K562 (cell line): ENCODE measurements at regions not wholly inside any gene's neighbourhood (a gene's known extent, or its start where the extent isn't known, plus 50 kb on each side); places are given as distances from the start of the nearest gene placed in this dataset.

Experiments used
- EZH2 ChIP-seq: IDR thresholded peaks from 2 replicates; pipeline ENCODE4 v1.6.1; 2012; ENCODE audit warnings: low read depth, mild to moderate bottlenecking, inconsistent platforms, low read length, borderline replicate concordance
- HDAC1 ChIP-seq, 2 experiments: fragments of 450-650 bp; IDR thresholded peaks; 2 replicates each; pipeline ENCODE4 v1.6.1; 2016 to 2017; ENCODE audit warnings: inconsistent platforms in 1 of 2, mild to moderate bottlenecking in 1 of 2, moderate library complexity in 1 of 2
- IRF2 ChIP-seq: sonication (generic); formaldehyde crosslinking; IDR thresholded peaks from 2 replicates; pipeline ENCODE4 v1.8.1; 2022; ENCODE audit warnings: mild to moderate bottlenecking, missing genetic modification reagents
- MCM3 ChIP-seq: fragments of 450-650 bp; IDR thresholded peaks from 2 replicates; pipeline ENCODE4 v1.6.1; 2016
- MIER1 ChIP-seq: fragments of 450-650 bp; IDR thresholded peaks from 2 replicates; pipeline ENCODE4 v1.6.1; 2016; ENCODE audit warnings: antibody characterized with exemption, mild to moderate bottlenecking, low read depth
- XRCC4 ChIP-seq: IDR thresholded peaks from one replicate; pipeline ENCODE4 v1.6.1; 2011; ENCODE audit not compliant: insufficient read depth, insufficient read length; ENCODE audit errors: extremely low read depth
- ZFP36 ChIP-seq: fragments of 150-350 bp; IDR thresholded peaks from 2 replicates; pipeline ENCODE4 v1.6.1; 2018; ENCODE audit warnings: low read length, low read depth; ENCODE audit not compliant: partially characterized antibody
- TF ChIP-seq, protein P1 (sequence below), 2 experiments: fragments of 450-650 bp; IDR thresholded peaks; 2 replicates each; pipeline ENCODE4 v1.6.1; 2016; ENCODE audit warnings: mild to moderate bottlenecking in 2 of 2, borderline replicate concordance in 1 of 2, low read depth in 1 of 2, moderate library complexity in 1 of 2

DNA sequence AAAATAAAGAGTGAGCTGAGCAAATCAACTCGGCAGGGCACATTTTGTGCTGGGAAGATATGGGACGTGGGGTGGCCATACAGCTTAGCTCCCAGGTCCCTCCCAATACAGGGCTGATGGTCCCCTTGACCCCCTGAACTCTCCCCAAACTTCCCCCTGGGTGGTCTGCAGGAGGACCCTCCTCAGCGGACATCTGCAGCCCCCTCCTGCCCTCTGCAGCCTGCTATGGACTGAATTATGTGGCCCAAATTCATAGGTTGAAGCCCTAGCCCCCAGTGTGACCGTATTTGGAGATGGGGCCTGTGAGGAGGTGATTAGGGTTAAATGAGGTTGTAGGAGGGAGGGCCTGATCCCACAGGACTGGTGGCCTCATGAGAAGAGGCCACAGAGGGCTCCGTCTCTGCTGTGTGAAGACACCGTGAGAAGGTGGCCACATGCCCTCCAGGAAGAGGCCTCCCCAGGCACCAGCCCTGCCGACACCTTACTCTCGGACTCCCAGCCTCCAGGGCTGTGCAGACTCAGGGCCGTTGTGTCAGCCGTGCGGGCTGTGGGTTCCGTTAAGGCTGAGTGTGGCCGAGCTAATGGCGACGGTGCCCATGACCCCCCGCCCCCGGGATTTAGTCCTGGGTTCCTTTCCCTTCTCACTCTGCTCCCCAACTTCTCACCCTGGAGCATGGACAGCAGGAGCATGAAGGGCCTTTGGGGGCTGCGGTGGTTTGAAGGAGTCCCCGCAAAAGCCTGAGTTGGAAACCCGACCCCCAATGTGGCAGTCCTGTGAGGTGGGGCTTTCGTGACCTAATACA is 1042.8 kb downstream of the BRD1 start (continued):
- TF ChIP-seq, protein P1, sequence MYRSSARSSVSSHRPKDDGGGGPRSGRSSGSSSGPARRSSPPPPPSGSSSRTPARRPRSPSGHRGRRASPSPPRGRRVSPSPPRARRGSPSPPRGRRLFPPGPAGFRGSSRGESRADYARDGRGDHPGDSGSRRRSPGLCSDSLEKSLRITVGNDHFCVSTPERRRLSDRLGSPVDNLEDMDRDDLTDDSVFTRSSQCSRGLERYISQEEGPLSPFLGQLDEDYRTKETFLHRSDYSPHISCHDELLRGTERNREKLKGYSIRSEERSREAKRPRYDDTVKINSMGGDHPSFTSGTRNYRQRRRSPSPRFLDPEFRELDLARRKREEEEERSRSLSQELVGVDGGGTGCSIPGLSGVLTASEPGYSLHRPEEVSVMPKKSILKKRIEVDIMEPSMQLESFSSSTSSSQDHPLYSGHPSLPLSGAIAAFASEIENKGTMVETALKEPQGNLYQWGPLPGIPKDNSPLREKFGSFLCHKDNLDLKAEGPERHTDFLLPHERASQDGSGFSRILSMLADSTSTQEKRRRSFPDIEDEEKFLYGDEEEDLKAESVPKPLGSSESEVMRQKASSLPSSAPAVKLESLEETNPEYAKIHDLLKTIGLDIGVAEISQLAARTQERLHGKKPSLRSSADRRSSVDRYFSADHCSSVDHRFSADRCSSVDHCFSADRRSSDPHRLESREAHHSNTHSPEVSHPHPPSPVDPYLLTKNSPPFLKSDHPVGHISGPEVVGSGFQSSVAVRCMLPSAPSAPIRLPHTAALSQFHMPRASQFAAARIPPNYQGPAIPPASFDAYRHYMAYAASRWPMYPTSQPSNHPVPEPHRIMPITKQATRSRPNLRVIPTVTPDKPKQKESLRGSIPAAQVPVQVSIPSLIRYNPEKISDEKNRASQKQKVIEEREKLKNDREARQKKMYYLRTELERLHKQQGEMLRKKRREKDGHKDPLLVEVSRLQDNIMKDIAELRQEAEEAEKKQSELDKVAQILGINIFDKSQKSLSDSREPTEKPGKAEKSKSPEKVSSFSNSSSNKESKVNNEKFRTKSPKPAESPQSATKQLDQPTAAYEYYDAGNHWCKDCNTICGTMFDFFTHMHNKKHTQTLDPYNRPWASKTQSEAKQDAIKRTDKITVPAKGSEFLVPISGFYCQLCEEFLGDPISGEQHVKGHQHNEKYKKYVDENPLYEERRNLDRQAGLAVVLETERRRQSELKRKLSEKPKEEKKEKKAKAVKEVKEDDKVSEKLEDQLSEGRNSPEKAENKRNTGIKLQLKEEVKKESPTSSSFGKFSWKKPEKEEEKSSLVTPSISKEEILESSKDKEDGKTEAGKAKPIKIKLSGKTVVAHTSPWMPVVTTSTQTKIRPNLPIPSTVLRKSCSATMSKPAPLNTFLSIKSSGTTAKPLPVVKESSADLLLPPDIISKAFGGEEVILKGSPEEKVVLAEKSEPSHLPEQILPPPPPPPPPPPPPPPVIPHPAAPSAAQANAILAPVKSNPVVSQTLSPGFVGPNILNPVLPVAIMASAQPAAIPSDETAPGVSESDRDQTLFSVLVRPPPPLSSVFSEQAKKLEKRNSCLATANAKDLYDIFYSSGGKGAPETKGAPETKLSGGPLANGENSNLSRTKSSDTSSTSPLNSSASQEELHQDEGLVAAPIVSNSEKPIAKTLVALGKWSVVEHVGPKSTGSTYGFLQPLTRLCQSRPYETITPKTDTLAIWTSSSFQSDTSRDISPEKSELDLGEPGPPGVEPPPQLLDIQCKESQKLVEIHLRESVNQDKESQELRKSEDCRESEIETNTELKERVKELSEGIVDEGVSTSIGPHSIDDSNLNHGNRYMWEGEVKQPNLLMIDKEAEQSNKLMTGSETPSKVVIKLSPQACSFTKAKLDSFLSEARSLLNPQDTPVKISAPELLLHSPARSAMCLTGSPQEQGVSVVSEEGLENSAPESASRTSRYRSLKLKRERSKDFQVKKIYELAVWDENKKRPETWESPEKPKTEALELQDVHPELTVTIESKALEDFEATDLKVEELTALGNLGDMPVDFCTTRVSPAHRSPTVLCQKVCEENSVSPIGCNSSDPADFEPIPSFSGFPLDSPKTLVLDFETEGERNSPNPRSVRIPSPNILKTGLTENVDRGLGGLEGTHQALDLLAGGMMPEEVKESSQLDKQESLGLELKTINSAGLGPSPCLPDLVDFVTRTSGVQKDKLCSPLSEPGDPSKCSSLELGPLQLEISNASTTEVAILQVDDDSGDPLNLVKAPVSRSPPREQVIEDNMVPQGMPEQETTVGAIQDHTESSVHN (IDR thresholded peaks at IDR 0.05; ENCODE audit: borderline replicate concordance in 1 of 2, low read depth in 1 of 2), result no peak
- TF ChIP-seq ZFP36 (no peak), MCM3 (no peak), EZH2 (no peak), HDAC1 (IDR thresholded peaks at IDR 0.05) (no peak), IRF2 (CRISPR knock-in tag) (no peak), MIER1 (no peak), XRCC4 (no peak)
